NCI-H1436 treated with DMSO at 0.1 percent for 48 hours (cell line): ENCODE measurements at regions not wholly inside any gene's neighbourhood (a gene's known extent, or its start where the extent isn't known, plus 50 kb on each side); places are given as distances from the start of the nearest gene placed in this dataset.

Experiments
- DNase-seq: peaks from one replicate; lab custom pipeline; 2025; lab: John Stamatoyannopoulos, UW

GRCh38 chr6:105991561-105992314 is 94.4 kb upstream of the PRDM1 start:
- no peak for DNase-seq

- no peak for DNase-seq
Observed at GRCh38 chr6:105990151-105990550, 96.0 kb upstream of the PRDM1 start.

GRCh38 chr6:105988812-105989577 is 97.1 kb upstream of the PRDM1 start:
- no peak for DNase-seq

GRCh38 chr6:105988321-105988720 is 97.8 kb upstream of the PRDM1 start:
- no peak for DNase-seq

GRCh38 chr6:105987516-105987915 is 98.6 kb upstream of the PRDM1 start:
- DNase-seq = no peak

- no peak for DNase-seq
Observed at GRCh38 chr6:105986998-105987397, 99.1 kb upstream of the PRDM1 start.

GRCh38 chr6:105985816-105986632 is 100.1 kb upstream of the PRDM1 start:
- DNase-seq = no peak

- no peak for DNase-seq
Observed at GRCh38 chr6:105985098-105985815, 100.9 kb upstream of the PRDM1 start.

GRCh38 chr6:105983763-105984162 is 102.4 kb upstream of the PRDM1 start:
- no peak for DNase-seq

- peak; percentile 32 for DNase-seq
Observed at GRCh38 chr6:105982761-105983540, 103.2 kb upstream of the PRDM1 start.

- no peak for DNase-seq
Observed at GRCh38 chr6:105981888-105982358, 104.2 kb upstream of the PRDM1 start.

- DNase-seq = no peak
Observed at GRCh38 chr6:105981002-105981887, 104.9 kb upstream of the PRDM1 start.

GRCh38 chr6:105978974-105979373 is 107.2 kb upstream of the PRDM1 start:
- no peak for DNase-seq

GRCh38 chr6:105977934-105978504 is 108.1 kb upstream of the PRDM1 start:
- no peak for DNase-seq

GRCh38 chr6:105974986-105975385 is 111.2 kb upstream of the PRDM1 start:
- no peak for DNase-seq

GRCh38 chr6:105972440-105972839 is 113.7 kb upstream of the PRDM1 start:
- no peak for DNase-seq

- no peak for DNase-seq
Observed at GRCh38 chr6:105968603-105969333, 117.4 kb upstream of the PRDM1 start.

GRCh38 chr6:105967917-105968602 is 118.1 kb upstream of the PRDM1 start:
- no peak for DNase-seq
